Stimulated activated naive CD4-positive, alpha-beta T cell treated with Interleukin-2 at 50 U/mL for 16 hours (primary cell): ENCODE measurements at regions not wholly inside any gene's neighbourhood (a gene's known extent, or its start where the extent isn't known, plus 50 kb on each side); places are given as distances from the start of the nearest gene placed in this dataset.

ENCODE experiments used
- DNase-seq: peaks from one replicate; lab custom pipeline; 2025; lab: John Stamatoyannopoulos, UW

DNA sequence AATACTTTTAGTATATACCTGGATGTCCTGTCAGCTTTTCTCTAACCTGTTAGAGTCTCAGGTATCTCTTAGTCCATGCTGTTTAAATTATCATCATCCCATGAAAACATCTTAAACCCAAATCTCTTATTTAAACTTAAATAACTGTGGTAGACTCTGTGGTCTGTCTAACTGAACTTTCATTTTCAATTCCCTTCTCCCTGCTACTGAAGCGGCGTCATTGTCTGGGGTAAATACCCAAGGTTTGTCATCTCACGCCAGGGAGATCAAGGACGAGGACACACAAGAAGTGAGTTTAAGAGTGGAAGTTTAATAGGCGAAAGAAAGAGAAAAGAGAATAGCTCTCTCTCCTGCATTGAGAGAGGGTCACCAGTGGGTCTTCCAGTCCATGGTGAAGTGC is 804.4 kb upstream of the CELF2 start:
- no peak for DNase-seq

DNA sequence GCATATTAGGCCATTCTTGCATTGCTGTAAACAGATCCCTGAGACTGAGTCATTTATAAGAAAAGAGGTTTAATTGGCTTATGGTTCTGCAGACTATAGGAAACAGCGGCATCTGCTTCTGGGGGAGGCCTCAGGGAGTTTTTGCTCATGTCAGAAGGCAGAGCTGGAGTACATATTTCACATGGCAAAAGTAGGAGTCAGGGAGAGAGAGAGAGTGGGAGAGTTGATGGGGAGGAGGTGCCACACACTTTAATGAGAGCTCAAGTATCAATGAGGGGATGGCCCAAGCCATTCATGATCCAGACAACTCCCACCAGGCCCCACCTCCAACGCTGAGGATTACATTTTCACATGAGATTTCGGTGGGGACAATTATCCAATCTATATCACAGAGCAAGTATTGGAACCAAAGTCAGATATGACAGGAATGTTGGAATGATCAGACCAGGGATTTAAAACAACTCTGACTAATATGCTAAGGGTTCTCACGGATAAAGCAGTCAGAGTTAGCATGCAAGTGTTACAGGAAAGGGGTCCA is 795.3 kb upstream of the CELF2 start:
- no peak for DNase-seq

DNA sequence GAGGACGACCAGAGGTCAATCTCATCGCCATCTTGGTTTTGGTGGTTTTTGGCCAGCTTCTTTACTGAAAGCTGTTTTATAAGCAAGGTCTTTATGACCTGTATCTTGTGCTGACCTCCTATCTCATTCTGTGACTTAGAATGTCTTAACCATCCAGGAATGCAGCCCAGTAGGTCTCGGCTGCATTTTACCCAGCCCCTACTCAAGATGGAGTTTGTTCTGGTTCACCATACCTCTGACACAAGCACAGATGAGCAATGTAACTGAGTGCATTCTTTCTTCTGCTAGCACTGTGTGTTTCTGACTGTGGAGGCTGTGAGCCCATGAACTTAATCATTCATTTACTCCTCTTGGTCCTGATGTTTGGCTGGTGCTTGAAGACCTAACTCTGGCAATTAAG is 794.5 kb upstream of the CELF2 start:
- DNase-seq, result no peak

DNA sequence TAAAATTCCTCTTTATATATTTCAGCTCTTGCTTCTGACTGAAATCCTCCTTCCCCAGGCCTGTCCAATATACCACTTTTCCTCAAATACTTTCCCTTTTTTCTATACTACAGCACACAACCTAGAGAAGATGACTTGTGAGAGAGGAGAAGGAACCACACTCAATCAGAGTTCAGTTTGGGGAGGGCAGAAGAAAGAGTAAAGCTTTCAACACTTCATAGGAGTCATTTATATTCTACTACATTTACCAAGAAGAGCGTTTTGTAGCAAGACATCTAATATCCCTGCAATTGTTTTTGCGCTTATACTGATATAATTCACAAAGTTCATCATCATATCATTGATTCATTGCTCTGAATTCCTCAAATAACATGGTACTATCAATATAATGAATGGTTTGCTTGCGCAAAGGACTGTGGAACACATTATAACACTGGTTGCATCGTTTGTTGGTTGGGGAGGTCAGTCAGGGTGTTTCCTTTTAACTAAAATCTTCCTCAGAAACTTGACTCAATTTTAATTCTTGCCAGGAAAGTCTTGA is 792.5 kb upstream of the CELF2 start:
- DNase-seq, result no peak

DNA sequence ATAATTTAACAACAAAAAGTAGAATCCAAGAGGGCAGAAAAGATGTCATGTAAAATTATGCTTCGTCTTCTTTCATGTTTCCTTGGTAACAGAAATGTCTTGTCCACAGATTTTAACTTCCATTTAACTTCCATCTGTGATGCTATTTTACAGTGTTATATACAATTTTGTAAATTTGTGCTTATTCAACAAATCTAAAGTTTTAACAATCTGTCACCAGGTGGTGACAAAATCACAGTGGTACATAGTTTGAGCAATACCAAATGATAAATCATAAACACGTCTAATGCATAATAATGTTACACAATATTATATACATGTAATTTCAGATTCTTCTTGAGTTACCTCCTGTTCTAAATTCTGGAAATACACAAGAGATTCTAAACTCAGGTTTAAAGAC is 784.4 kb upstream of the CELF2 start:
- no peak for DNase-seq

DNA sequence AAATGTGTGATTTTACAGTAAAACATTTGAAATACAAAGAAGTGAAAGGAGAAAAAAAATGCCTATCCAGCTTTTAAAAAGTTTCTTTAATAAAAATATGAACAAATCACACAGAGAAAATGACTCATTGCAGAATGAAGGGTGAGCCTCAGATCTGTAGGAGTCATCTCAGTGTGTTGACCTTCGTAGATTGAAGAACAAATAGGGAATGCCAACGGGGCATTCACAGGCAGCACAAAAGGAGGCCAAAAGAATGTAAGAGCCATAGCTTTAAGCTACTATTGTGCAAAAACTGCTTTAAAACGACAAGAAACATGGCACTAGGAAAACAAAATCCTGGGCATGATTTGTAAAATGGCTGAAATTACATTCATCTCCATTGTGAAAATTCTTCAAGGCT is 782.7 kb upstream of the CELF2 start:
- DNase-seq, result no peak

DNA sequence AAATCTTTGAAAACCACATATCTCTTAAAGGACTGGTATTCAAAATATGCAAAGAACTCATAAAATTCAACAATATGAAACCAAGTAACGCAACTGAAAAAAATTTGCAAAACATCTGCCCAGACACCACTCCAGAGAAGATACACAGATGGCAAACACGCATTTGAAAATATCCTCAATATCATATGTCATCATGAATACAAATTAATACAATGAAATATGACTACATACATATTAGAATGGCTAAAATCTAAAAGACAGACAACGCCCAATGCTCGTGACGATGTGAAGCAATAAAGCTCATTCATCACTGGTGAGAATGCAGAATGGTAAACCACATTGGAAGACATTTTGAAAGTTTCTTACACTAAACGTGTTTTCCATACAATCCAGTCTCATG is 770.1 kb upstream of the CELF2 start:
- DNase-seq, result no peak

DNA sequence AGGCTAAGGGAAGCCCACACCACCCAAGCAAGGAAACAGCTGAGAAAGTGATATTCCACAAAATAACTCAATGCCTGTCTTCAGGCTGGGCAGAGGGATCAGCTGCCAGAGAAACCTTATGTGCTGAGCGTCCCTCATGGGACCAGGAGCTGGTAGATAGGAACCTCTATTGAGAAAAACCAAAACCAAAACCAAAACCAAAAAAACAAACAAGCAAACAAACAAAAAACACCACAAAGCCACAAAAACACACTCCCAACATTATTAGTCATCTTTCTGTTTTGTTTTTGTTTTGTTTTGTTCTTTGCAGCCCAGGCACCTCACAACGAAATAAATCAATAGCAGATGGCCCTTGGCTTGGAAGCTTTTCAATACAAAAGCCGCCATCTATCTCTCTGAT is 760.8 kb upstream of the CELF2 start:
- DNase-seq, result no peak

DNA sequence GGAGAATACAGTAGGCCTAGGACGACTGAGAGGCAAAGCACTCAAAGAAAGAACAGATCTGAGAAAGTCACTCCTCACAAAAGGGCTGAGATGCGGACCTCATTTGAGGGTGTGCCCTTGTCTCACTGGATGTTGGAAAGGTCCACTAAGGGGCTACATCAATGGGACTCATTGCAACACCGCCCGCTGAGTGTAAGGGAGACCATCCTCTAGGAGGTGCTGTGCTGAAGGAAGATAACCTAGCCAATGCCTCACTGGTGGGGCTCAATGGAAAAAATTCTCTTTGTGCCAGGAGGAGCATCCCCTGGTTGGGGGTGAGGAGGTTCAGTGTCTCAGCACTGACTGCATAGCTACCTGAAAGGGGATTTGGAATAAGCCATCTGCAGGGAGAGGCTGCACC is 758.7 kb upstream of the CELF2 start:
- no peak for DNase-seq

DNA sequence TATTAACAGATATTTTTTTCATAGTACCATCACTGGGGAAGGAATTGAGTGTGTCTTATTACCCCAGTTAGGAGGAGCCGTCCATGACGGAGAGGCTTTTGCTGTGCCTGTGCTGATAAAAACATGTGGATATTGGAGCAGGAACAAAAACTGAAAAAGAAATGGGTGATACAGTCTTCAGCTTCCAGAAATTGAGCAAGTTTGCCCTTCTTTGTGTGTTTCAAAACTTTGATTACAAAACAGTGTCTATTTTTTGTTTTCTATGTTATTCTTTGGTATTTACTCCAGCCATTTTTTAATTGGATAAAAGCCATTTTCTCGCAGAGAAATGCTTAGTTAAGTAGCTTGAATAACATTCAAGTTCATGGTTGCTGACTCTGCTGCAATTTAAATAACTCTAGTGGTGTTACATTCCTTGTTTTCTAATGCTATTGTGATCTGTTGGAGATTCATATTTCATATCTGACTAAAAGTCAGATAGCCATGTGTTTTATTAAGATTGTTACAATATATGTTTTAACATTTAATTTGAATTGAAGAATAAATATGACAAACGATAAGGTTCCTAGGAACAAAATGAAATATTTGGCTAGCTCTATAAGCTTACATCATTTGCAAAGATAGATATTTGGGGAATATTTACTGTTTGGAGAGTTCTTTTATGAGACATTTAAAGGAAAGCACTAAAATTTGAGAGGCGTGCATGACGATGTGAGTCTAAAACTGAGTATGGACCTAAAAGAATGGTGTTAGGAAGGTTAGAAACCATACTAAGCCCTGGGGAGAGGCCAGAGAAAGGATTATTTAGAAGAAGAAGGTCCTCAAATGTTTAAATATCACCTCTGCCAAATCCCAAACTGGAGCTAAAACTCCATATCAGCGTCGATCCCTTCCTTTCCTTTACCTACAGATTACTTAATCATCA is 747.3 kb upstream of the CELF2 start:
- no peak for DNase-seq

DNA sequence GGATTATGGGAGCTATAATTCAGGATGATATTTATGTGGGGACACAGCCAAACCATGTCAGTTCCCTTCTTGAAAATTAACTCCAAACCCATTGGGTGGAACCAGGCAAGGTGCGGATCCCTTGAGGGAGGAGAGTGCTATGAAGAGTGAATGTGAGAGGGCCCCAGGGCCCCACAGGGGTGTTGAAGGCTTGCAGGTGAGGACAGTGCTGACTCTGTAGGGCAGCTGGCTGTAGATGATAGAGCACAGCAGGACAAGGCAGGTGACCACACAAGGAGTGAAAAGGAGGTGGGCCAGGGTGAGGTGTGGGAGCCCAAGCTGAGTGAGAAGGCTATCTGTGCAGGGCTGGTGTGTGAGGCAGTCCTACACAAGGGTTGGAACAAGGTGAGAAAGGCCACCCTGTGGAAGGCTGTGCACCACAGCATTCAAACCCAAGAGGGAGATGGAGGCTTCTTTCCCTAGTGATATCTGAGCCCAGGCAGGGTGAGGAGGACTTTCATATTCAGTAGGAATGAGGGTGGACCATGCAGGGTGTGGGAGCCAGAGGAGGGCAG is 746.0 kb upstream of the CELF2 start:
- no peak for DNase-seq

DNA sequence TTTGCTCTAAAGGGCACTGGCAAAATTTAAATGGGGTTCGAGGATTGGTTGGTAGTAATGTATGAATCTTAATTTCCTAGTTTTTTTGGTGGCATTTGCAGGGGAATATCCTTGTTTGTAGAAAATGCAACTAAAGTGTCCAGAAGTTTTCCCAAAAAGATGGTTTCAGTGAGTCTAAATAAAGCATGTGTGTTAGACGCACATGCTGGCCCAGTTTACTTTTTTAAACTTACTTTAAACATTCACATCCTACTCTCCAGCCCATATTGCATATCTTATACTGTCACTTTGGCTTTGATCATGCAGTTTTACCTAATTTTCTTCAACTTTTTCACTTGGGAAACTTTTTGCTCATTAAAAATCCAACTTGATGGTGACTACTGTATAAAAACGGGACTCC is 744.0 kb upstream of the CELF2 start:
- no peak for DNase-seq

DNA sequence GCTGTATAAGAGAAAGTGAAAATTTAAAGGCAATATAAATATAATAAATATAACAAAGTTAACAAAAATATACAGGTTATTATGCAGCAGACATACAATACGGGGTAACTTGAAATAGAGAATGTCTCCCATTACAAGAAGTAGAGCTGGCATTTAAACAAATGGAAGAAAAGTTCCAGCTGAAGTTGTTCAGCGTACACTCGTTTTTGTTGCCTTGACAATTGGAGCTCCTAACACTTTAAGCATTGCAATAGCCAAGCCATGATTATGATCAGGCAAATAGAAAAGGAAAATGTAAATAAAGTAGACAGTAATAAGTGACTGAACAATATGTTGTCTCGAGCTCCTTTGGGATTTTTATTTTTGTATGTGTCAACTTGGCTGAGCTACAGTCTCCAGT is 737.8 kb upstream of the CELF2 start:
- DNase-seq, result no peak

DNA sequence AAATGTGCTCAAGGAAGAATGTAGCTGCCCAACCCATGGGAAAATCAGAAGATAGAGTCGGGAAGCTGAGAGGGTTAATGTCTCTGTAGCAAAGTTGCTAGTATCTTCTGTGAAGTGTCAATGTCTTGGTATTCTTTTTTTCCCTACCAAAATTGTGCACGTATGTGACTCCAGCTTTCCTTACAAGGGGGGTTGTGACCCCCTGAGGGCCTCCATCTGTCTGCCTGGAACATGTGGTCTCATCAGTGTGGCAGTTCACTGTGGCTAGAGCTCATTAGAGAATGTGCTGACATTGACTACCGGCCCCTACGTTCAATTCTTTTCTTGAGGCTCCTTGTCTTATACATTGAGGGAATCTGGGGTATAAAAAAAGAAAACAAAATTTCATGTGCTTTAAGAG is 725.2 kb upstream of the CELF2 start:
- DNase-seq, result no peak

DNA sequence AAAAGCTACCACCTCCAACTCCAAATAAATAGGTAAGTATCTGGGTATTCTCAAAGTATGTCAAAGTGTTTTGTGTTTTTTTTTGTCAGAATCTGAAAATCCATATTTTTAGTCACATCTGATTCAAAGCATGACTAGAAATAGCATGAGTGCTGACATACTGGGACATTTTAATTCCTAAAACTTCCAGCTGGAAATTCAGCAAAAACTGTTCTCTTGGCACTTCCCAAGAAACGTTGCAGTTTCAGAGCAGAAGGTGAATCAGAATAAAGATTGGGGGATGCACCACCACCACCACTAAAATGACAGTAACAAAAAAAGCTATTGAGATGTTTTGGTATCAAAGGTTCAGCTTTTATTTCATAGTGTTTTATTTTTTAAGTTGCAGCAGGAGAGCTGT is 724.6 kb upstream of the CELF2 start:
- no peak for DNase-seq

DNA sequence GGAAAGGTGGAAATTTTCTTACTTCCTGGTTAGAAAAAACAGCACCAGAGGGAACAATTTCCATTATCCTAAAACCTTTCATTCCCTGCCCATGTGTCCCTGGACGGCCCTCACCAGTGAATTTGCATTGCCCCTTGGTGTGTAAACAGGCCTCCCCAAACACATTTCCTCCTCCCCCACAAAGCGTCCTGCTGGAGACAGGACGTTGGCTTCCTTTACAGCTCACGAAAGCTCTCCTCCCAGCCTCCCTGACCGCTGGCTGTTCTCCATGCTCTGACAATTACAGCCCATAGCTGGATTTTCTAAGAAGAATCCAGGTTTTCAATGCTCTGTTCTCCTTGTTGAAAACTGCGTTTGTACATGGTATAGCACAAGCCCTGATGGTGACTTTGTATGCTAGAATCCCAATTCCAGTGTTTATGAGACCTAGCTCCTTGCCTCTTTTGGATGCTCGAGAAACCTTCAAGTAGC is 724.2 kb upstream of the CELF2 start:
- no peak for DNase-seq

DNA sequence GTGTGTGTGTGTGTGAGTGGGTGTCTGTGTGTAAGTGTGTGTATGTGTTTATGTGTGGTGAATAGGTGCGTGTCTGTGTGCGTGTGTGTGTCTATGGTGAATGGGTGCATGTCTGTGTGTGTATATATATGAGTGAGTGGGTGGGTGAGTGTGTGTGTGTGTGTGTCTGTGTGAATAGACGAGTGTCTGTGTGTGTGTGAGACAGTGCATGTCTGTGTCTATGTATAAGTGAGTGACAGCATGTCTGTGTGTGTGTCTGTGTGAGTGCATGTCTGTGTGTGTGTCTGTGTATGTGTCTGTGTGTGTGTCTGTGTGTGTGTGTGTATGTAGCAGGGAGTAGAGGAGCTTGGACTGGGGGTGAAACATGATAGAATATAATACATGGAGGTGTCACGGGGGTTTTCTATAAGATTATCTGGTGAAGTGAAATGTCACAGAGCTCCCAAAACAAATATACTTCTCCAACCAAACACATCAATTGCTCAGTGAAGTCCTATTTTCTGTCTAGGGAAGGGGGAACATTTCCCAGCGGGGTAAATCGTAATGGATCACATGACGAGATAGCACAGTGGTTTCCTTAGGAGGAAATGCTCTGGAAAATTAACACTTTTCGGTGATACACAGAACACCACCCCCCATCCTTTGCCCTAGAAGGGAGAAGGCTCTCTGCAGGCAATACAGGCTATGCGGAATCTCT is 723.3 kb upstream of the CELF2 start:
- DNase-seq, result no peak

DNA sequence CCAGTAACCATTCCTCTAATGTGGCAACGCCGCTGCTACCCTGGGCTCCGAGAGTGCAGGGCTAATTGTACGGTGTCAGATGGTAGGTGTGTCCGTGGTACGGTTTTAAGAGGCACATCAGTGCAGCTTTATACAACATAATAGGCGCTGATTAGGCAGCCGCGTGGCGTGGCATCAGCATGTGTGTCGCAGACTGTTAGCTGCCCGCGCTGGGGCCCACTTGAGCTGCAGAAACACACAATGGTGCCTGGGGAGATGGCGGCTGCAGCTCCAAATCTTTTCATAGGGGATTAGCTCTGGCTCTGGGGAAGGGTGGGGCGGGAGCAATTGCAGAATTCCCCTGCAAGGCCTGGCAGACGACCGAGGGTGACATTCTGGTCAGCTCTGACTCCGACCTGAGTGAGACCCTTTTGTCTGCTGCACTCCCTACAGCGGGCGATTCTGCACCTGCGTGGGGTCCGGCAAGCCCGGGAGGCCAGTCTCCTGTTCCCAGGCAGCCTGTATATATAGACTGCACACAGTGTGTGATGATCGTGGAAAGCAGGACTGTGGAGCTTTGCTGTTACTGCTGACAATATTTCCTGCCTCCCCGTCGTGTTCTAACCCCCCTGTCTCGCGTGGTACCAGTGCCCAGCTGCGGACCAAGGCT is 722.7 kb upstream of the CELF2 start:
- no peak for DNase-seq

DNA sequence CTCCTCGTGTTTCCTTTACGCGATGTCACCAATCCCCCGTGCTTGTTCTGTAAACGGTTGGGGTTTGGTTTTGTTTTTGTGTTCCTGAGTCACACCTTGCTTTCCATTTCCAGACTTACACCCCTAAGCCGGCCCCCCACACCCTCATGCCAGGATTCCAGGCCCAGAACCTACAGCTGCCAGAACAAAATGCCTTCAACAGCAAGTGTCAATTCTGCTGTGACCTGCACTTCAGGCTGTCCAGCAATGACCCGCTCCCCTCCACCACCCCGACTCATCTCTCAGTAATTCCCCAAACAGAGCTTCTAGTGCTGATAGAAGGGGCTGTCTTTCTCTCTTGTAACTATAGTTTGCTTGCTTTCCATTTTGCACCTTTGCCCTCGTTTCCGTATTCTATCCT is 722.1 kb upstream of the CELF2 start:
- no peak for DNase-seq

DNA sequence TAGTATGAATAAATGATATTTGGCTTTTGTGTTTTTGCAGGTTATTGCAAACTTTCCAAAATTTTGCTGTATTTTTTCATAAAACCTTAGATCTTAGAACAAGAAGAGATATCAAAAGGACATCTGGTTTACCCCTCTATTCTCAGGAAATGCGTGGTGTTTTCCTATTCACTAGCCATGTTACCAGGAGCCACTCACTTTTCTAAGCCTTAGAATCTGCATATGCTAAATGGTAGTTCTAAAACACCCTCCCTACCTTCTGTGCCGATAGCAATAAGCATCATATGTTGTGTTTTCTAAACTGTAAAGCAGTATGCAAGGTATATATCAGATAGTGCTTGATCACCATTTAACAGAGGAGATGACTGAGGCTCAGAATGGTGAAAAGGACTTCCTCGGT is 715.0 kb upstream of the CELF2 start:
- DNase-seq, result no peak

DNA sequence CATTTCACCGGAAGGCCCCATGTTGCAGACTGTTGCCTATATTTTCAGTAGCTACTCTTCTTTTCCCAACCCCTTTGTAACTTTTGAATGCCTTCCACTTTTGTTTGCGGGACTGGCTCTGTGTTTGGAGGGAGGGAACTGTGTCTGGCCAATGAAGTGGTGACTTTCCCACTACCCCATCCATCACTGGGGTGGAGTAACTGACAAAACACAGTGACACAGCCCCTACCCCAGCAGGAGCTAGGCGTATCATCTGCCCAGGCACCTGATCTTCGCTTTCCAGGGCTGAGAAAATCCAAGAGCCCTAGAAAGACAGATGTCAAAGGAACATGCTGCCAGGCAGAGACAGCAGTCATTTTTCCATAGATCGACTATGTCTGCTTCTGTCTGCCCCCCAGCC is 710.6 kb upstream of the CELF2 start:
- no peak for DNase-seq

DNA sequence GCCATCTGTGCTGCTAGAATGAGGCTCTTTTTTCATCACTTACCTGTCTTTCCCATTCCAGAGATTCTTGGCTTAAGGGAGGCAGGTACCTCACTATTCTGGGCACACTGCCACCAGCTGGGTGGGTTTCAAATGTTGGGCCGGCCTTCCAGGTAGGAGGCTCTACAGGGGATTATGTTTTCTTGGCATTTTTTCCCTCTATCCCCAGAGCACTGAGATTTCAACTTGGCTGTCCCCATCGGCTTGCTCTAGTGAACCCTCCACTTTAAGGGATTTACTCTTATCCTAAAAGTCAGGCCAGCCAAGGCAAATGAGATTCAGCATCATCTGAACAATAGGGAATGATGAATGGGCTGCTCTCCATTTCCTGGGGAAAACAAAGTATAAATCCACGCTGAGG is 710.1 kb upstream of the CELF2 start:
- DNase-seq, result no peak
